HG03108 (cell line): ENCODE measurements at regions not wholly inside any gene's neighbourhood (a gene's known extent, or its start where the extent isn't known, plus 50 kb on each side); places are given as distances from the start of the nearest gene placed in this dataset.

Experiments used
- ATAC-seq: cut with Tn5 transposase; IDR thresholded peaks from one replicate; pipeline ENCODE4 v1.9.1; 2021; ENCODE audit warnings: moderate library complexity; ENCODE audit not compliant: unreplicated experiment

- no peak for ATAC-seq
Observed at GRCh38 chr6:150651808-150652470, 52.3 kb downstream of the PLEKHG1 start.

- ATAC-seq = no peak
Observed at GRCh38 chr6:150652848-150653613, 53.3 kb downstream of the PLEKHG1 start.

- no peak for ATAC-seq
Observed at GRCh38 chr6:150654608-150655007, 54.9 kb downstream of the PLEKHG1 start.

- ATAC-seq = no peak
Observed at GRCh38 chr6:150656156-150656555, 56.5 kb downstream of the PLEKHG1 start.

GRCh38 chr6:150658421-150658820, 58.7 kb downstream of the PLEKHG1 start:
- ATAC-seq = no peak

GRCh38 chr6:150659046-150659763, 59.5 kb downstream of the PLEKHG1 start:
- no peak for ATAC-seq

GRCh38 chr6:150661216-150662007, 61.7 kb downstream of the PLEKHG1 start:
- no peak for ATAC-seq

- ATAC-seq = no peak
Observed at GRCh38 chr6:150662814-150663213, 63.1 kb downstream of the PLEKHG1 start.

GRCh38 chr6:150664091-150664490, 64.4 kb downstream of the PLEKHG1 start:
- no peak for ATAC-seq

- ATAC-seq = no peak
Observed at GRCh38 chr6:150666071-150666470, 66.4 kb downstream of the PLEKHG1 start.

GRCh38 chr6:150667359-150667758, 67.7 kb downstream of the PLEKHG1 start:
- no peak for ATAC-seq

GRCh38 chr6:150667977-150668716, 68.5 kb downstream of the PLEKHG1 start:
- ATAC-seq = no peak

- no peak for ATAC-seq
Observed at GRCh38 chr6:150668900-150669302, 69.2 kb downstream of the PLEKHG1 start.

GRCh38 chr6:150670311-150670710, 70.6 kb downstream of the PLEKHG1 start:
- no peak for ATAC-seq

GRCh38 chr6:150672800-150673199, 73.1 kb downstream of the PLEKHG1 start:
- ATAC-seq = no peak

- no peak for ATAC-seq
Observed at GRCh38 chr6:150673720-150674346, 74.1 kb downstream of the PLEKHG1 start.

- ATAC-seq = no peak
Observed at GRCh38 chr6:150676344-150676743, 76.7 kb downstream of the PLEKHG1 start.

GRCh38 chr6:150676772-150677171, 77.1 kb downstream of the PLEKHG1 start:
- no peak for ATAC-seq

- ATAC-seq = no peak
Observed at GRCh38 chr6:150680510-150680909, 80.8 kb downstream of the PLEKHG1 start.
